ENCODE measurements at regions not wholly inside any gene's neighbourhood (a gene's known extent, or its start where the extent isn't known, plus 50 kb on each side); places are given as distances from the start of the nearest gene placed in this dataset.

- TF ChIP-seq, protein P1, sequence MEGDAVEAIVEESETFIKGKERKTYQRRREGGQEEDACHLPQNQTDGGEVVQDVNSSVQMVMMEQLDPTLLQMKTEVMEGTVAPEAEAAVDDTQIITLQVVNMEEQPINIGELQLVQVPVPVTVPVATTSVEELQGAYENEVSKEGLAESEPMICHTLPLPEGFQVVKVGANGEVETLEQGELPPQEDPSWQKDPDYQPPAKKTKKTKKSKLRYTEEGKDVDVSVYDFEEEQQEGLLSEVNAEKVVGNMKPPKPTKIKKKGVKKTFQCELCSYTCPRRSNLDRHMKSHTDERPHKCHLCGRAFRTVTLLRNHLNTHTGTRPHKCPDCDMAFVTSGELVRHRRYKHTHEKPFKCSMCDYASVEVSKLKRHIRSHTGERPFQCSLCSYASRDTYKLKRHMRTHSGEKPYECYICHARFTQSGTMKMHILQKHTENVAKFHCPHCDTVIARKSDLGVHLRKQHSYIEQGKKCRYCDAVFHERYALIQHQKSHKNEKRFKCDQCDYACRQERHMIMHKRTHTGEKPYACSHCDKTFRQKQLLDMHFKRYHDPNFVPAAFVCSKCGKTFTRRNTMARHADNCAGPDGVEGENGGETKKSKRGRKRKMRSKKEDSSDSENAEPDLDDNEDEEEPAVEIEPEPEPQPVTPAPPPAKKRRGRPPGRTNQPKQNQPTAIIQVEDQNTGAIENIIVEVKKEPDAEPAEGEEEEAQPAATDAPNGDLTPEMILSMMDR (IDR thresholded peaks at IDR 0.05), result no peak
- no peak for TF ChIP-seq POLR2A (IDR thresholded peaks at IDR 0.05)
Measured at GRCh38 chr1:177729646-177730045, 240.2 kb downstream of the SEC16B start.

Data from adrenal gland (tissue), 5 donors.